Gastroesophageal sphincter (tissue), 3 donors: ENCODE measurements at regions not wholly inside any gene's neighbourhood (a gene's known extent, or its start where the extent isn't known, plus 50 kb on each side); places are given as distances from the start of the nearest gene placed in this dataset.

Experiments used
- CTCF ChIP-seq, 4 experiments: fragments of 200-600 bp in 2 of 4; fragments of 450-650 bp in 2 of 4; sonication (generic) in 1 of 4; IDR thresholded peaks; one replicate each; pipeline ENCODE4 v1.5.1; 2017 to 2019; ENCODE audit warnings: antibody characterized with exemption in 4 of 4, mild to moderate bottlenecking in 2 of 4, moderate library complexity in 2 of 4
- EP300 ChIP-seq: sonication (generic); formaldehyde crosslinking; IDR thresholded peaks from one replicate; pipeline ENCODE4 v1.6.1; 2017; ENCODE audit warnings: antibody characterized with exemption, mild to moderate bottlenecking
- POLR2A ChIP-seq, 2 donors: fragments of 450-650 bp; IDR thresholded peaks; one replicate each; pipeline ENCODE4 v1.6.1; 2017; ENCODE audit warnings: antibody characterized with exemption in 2 of 2, mild to moderate bottlenecking in 2 of 2, moderate library complexity in 1 of 2
- POLR2AphosphoS5 ChIP-seq: sonication (generic); formaldehyde crosslinking; IDR thresholded peaks from one replicate; pipeline ENCODE4 v1.6.1; 2017; ENCODE audit warnings: antibody characterized with exemption

- TF ChIP-seq CTCF (IDR thresholded peaks at IDR 0.05) (no peak), POLR2A (IDR thresholded peaks at IDR 0.05) (no peak), POLR2AphosphoS5 (no peak), EP300 (no peak)
Measured at GRCh38 chr4:57342411-57342810, 232.2 kb upstream of the IGFBP7 start.
